ENCODE measurements at regions not wholly inside any gene's neighbourhood (a gene's known extent, or its start where the extent isn't known, plus 50 kb on each side); places are given as distances from the start of the nearest gene placed in this dataset.
"Not testable (repeated sequence)": the region's sequence is repeated elsewhere in the genome, so short reads cannot be mapped to it uniquely, and the experiment has no call there.

- no peak for DNase-seq
Observed at GRCh38 chr12:125312471-125312870, 247.2 kb downstream of the AACS start.

- no peak for DNase-seq
Observed at GRCh38 chr12:125314051-125314755, 249.0 kb downstream of the AACS start.

- no peak for DNase-seq
Observed at GRCh38 chr12:125315771-125316170, 250.5 kb downstream of the AACS start.

GRCh38 chr12:125320177-125320576 lies 254.9 kb downstream of the AACS start:
- no peak for DNase-seq

- DNase-seq: no peak
Observed at GRCh38 chr12:125324861-125325490, 259.7 kb downstream of the AACS start.

GRCh38 chr12:125329239-125330102 lies 264.2 kb downstream of the AACS start:
- no peak for DNase-seq

GRCh38 chr12:125330645-125331341 lies 265.6 kb downstream of the AACS start:
- peak; percentile 30 for DNase-seq

- DNase-seq: no peak
Observed at GRCh38 chr12:125331342-125332052, 266.3 kb downstream of the AACS start.

GRCh38 chr12:125332900-125333299 lies 267.7 kb downstream of the AACS start:
- DNase-seq: no peak

GRCh38 chr12:125336246-125336645 lies 271.0 kb downstream of the AACS start:
- DNase-seq: no peak

GRCh38 chr12:125340791-125341190 lies 275.6 kb downstream of the AACS start:
- peak; percentile 49 for DNase-seq

- no peak for DNase-seq
Observed at GRCh38 chr12:125341422-125341821, 276.2 kb downstream of the AACS start.

GRCh38 chr12:125343649-125344048 lies 278.4 kb downstream of the AACS start:
- no peak for DNase-seq

GRCh38 chr12:125346362-125346761 lies 281.1 kb downstream of the AACS start:
- DNase-seq: no peak

GRCh38 chr12:125351788-125352187 lies 286.6 kb downstream of the AACS start:
- DNase-seq: no peak

- not testable (repeated sequence) for DNase-seq
Observed at GRCh38 chr12:125353002-125353401, 287.8 kb downstream of the AACS start.

- no peak for DNase-seq
Observed at GRCh38 chr12:125353871-125354270, 288.6 kb downstream of the AACS start.

- DNase-seq: no peak
Observed at GRCh38 chr12:125355614-125356013, 290.4 kb downstream of the AACS start.

GRCh38 chr12:125356111-125356510 lies 290.9 kb downstream of the AACS start:
- DNase-seq: no peak

- DNase-seq: no peak
Observed at GRCh38 chr12:125357561-125357960, 292.3 kb downstream of the AACS start.

GRCh38 chr12:125360540-125360939 lies 295.3 kb downstream of the AACS start:
- DNase-seq: no peak

GRCh38 chr12:125371033-125371432 lies 305.8 kb downstream of the AACS start:
- DNase-seq: no peak
